ENCODE measurements at regions not wholly inside any gene's neighbourhood (a gene's known extent, or its start where the extent isn't known, plus 50 kb on each side); places are given as distances from the start of the nearest gene placed in this dataset.

- TF ChIP-seq CTCF (IDR thresholded peaks at IDR 0.05; ENCODE audit: poor library complexity, severe bottlenecking) (no peak), POLR2AphosphoS5 (IDR thresholded peaks at IDR 0.05) (no peak), EP300 (conservative IDR thresholded peaks at IDR 0.05; ENCODE audit: poor library complexity, severe bottlenecking) (no peak), EZH2 (IDR thresholded peaks at IDR 0.05; ENCODE audit: borderline replicate concordance, insufficient read depth, low read length, poor library complexity, severe bottlenecking) (no peak), MXI1 (conservative IDR thresholded peaks at IDR 0.05; ENCODE audit: poor library complexity, severe bottlenecking) (no peak), RAD21 (conservative IDR thresholded peaks at IDR 0.05) (no peak), TAF1 (IDR thresholded peaks at IDR 0.05; ENCODE audit: low read depth) (no peak), SMC3 (conservative IDR thresholded peaks at IDR 0.05; ENCODE audit: poor library complexity) (no peak)
Measured at GRCh38 chr5:52661903-52662595, 125.7 kb upstream of the ITGA1 start.
